GM12873 (cell line): ENCODE measurements at regions not wholly inside any gene's neighbourhood (a gene's known extent, or its start where the extent isn't known, plus 50 kb on each side); places are given as distances from the start of the nearest gene placed in this dataset.

ENCODE experiments used
- CTCF ChIP-seq: IDR thresholded peaks from 2 replicates; pipeline ENCODE4 v1.5.1; 2012; ENCODE audit warnings: low read depth, mild to moderate bottlenecking, moderate library complexity, low read length, control low read depth; ENCODE audit not compliant: insufficient read depth; ENCODE audit errors: missing control alignments

- no peak for TF ChIP-seq CTCF
These were observed 77.6 kb downstream of the SETD4 start for GRCh38 chr21:35982717-35983116.

GRCh38 chr21:35981514-35982070, 78.7 kb downstream of the SETD4 start:
- TF ChIP-seq CTCF = no peak

GRCh38 chr21:35980821-35981220, 79.5 kb downstream of the SETD4 start:
- TF ChIP-seq CTCF = no peak

- TF ChIP-seq CTCF = no peak
These were observed 83.4 kb downstream of the SETD4 start for GRCh38 chr21:35976929-35977328.

- TF ChIP-seq CTCF = no peak
These were observed 83.8 kb downstream of the SETD4 start for GRCh38 chr21:35976481-35976880.

- TF ChIP-seq CTCF = no peak
These were observed 85.6 kb downstream of the SETD4 start for GRCh38 chr21:35974775-35975174.

GRCh38 chr21:35971824-35972223, 88.5 kb downstream of the SETD4 start:
- TF ChIP-seq CTCF = no peak

- no peak for TF ChIP-seq CTCF
These were observed 91.0 kb downstream of the SETD4 start for GRCh38 chr21:35969281-35969680.
